Mammary epithelial cell (primary cell): ENCODE measurements at regions not wholly inside any gene's neighbourhood (a gene's known extent, or its start where the extent isn't known, plus 50 kb on each side); places are given as distances from the start of the nearest gene placed in this dataset.

Experiments
- CTCF ChIP-seq, 2 donors: IDR thresholded peaks in 1 of 2; conservative IDR thresholded peaks in 1 of 2; 2 replicates each; pipeline ENCODE4 v1.5.1; 2011 to 2012; ENCODE audit warnings: inconsistent platforms in 2 of 2, low read length in 2 of 2, mild to moderate bottlenecking in 2 of 2, control low read depth in 1 of 2, low read depth in 1 of 2; ENCODE audit not compliant: insufficient read depth in 1 of 2; ENCODE audit errors: extremely low read depth in 1 of 2
- EZH2 ChIP-seq: IDR thresholded peaks from 2 replicates; pipeline ENCODE4 v1.6.1; 2012; ENCODE audit warnings: low read length, inconsistent platforms, borderline replicate concordance

GRCh38 chr2:220579452-220579851 is 952.0 kb downstream of the SLC4A3 start:
- TF ChIP-seq CTCF (conservative IDR thresholded peaks at IDR 0.05 in 1 of 2, IDR thresholded peaks at IDR 0.05 in 1 of 2; ENCODE audit: extremely low read depth in 1 of 2, insufficient read depth in 1 of 2, low read depth in 1 of 2, low read length in 2 of 2) (no peak), EZH2 (no peak)
